Keratinocyte (primary cell): ENCODE measurements at regions not wholly inside any gene's neighbourhood (a gene's known extent, or its start where the extent isn't known, plus 50 kb on each side); places are given as distances from the start of the nearest gene placed in this dataset.

Experiments
- DNase-seq: peaks from one replicate; pipeline ENCODE4 v3.0.0-alpha.2; 2011; ENCODE audit warnings: low read depth, missing footprints, low spot score
- FAIRE-seq: peaks from 2 replicates; lab custom pipeline; 2011; peaks lifted over from hg19 to GRCh38; lab: Jason Lieb, UNC
- H2AFZ ChIP-seq: 2 replicates; pipeline ENCODE4 v1.6.0; 2012; ENCODE audit warnings: low read length, control low read depth, inconsistent platforms; ENCODE audit not compliant: control insufficient read depth
- H3K27ac ChIP-seq: 2 replicates; pipeline ENCODE4 v1.5.1; 2011; ENCODE audit warnings: low read length; ENCODE audit not compliant: control insufficient read depth, insufficient read depth
- H3K27me3 ChIP-seq: 3 replicates; pipeline ENCODE4 v1.6.0; 2011; ENCODE audit warnings: low read length; ENCODE audit not compliant: control insufficient read depth, insufficient read depth; ENCODE audit errors: extremely low read depth
- H3K36me3 ChIP-seq, 2 experiments: 2 replicates in 1 of 2; 3 replicates in 1 of 2; pipeline ENCODE4 v1.5.1; 2011; ENCODE audit warnings: low read length in 2 of 2, mild to moderate bottlenecking in 1 of 2; ENCODE audit not compliant: control insufficient read depth in 2 of 2, insufficient read depth in 2 of 2; ENCODE audit errors: extremely low read depth in 1 of 2
- H3K4me1 ChIP-seq: 3 replicates; pipeline ENCODE4 v1.5.1; 2011; ENCODE audit warnings: low read length; ENCODE audit not compliant: control insufficient read depth, insufficient read depth; ENCODE audit errors: extremely low read depth
- H3K4me2 ChIP-seq: 3 replicates; pipeline ENCODE4 v1.6.0; 2011; ENCODE audit warnings: low read depth, low read length; ENCODE audit not compliant: control insufficient read depth, insufficient read depth; ENCODE audit errors: extremely low read depth
- H3K4me3 ChIP-seq, 3 experiments: fragments of 200-600 bp in 1 of 3; sonication (generic) in 1 of 3; 2 replicates in 2 of 3; 3 replicates in 1 of 3; pipeline ENCODE4 v1.5.1; 2011 to 2016; ENCODE audit warnings: low read length in 3 of 3, mild to moderate bottlenecking in 3 of 3, control low read depth in 2 of 3, inconsistent platforms in 1 of 3, low read depth in 1 of 3, mixed read lengths in 1 of 3, mixed run types in 1 of 3, moderate library complexity in 1 of 3; ENCODE audit not compliant: control insufficient read depth in 2 of 3, insufficient read depth in 2 of 3; ENCODE audit errors: extremely low read depth in 1 of 3
- H3K79me2 ChIP-seq: 2 replicates; pipeline ENCODE4 v1.6.0; 2012; ENCODE audit warnings: low read length; ENCODE audit not compliant: control insufficient read depth, insufficient read depth
- H3K9ac ChIP-seq: 3 replicates; pipeline ENCODE4 v1.6.0; 2011; ENCODE audit warnings: low read length; ENCODE audit not compliant: control insufficient read depth, insufficient read depth; ENCODE audit errors: extremely low read depth
- H3K9me1 ChIP-seq: 3 replicates; pipeline ENCODE4 v1.6.0; 2011; ENCODE audit warnings: low read length; ENCODE audit not compliant: control insufficient read depth, insufficient read depth; ENCODE audit errors: extremely low read depth
- H3K9me3 ChIP-seq: 2 replicates; pipeline ENCODE4 v1.5.1; 2012; ENCODE audit warnings: low read depth, low read length; ENCODE audit not compliant: control insufficient read depth
- H4K20me1 ChIP-seq: 3 replicates; pipeline ENCODE4 v1.6.0; 2011; ENCODE audit warnings: low read length; ENCODE audit not compliant: control insufficient read depth, insufficient read depth; ENCODE audit errors: extremely low read depth
- EZH2 ChIP-seq: IDR thresholded peaks from one replicate; pipeline ENCODE4 v1.6.1; 2012; ENCODE audit warnings: inconsistent platforms, mild to moderate bottlenecking, low read length, moderate library complexity
- dilution Hi-C: fragments of 300-500 bp; cut with MboI; formaldehyde crosslinking; loops from one replicate; pipeline ENCODE4 v1.7.0; 2020; ENCODE audit warnings: low sequenced_read_pairs; ENCODE audit not compliant: extremely low pct_ligation_motif_present
- TF ChIP-seq, protein P1 (sequence below), 3 experiments: IDR thresholded peaks in 1 of 3; conservative IDR thresholded peaks in 1 of 3; optimal IDR thresholded peaks in 1 of 3; 2 replicates in 2 of 3; 3 replicates in 1 of 3; pipeline versions ENCODE3 to v1.5.1; 2011; ENCODE audit warnings: low read length in 3 of 3, mild to moderate bottlenecking in 3 of 3, moderate library complexity in 2 of 3, control low read depth in 1 of 3, inconsistent platforms in 1 of 3; ENCODE audit not compliant: insufficient read depth in 2 of 3; ENCODE audit errors: extremely low read depth in 1 of 3

DNA sequence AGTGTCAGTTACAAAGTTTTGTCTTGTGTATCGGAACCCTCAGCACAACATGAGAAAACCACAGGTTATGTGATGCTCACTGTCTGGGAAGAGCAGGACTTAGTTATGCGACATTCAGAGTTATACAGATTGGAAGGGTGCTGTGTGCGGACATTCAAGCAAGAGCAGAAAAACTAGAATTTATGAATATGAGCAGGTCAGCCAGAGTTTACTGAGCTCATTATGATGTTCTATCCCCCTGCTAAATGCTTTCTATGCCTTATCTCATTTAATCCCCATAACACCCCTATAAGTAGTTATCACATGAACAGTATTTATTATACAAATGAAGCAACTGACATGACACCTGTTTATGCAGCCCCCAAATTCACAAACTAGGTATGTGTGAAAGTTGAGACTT lies 1083.2 kb downstream of the FLRT2 start:
- Histone ChIP-seq H4K20me1 (no peaks in the 10 kb centered on the region), H3K9me1 (no peaks in the 10 kb centered on the region), H3K27ac (no peak overlapping the region), H3K4me2 (no peak overlapping the region), H3K9ac (no peak overlapping the region), H3K4me3 (no peak overlapping the region), H3K79me2 (no peaks in the 10 kb centered on the region), H3K9me3 (no peaks in the 10 kb centered on the region), H2AFZ (no peak overlapping the region), H3K4me1 (peaks cover 2% of the 10 kb centered on the region), H3K36me3 (no peaks in the 10 kb centered on the region), H3K27me3 (no peaks in the 10 kb centered on the region)
- no peak for TF ChIP-seq EZH2
- TF ChIP-seq, protein P1, sequence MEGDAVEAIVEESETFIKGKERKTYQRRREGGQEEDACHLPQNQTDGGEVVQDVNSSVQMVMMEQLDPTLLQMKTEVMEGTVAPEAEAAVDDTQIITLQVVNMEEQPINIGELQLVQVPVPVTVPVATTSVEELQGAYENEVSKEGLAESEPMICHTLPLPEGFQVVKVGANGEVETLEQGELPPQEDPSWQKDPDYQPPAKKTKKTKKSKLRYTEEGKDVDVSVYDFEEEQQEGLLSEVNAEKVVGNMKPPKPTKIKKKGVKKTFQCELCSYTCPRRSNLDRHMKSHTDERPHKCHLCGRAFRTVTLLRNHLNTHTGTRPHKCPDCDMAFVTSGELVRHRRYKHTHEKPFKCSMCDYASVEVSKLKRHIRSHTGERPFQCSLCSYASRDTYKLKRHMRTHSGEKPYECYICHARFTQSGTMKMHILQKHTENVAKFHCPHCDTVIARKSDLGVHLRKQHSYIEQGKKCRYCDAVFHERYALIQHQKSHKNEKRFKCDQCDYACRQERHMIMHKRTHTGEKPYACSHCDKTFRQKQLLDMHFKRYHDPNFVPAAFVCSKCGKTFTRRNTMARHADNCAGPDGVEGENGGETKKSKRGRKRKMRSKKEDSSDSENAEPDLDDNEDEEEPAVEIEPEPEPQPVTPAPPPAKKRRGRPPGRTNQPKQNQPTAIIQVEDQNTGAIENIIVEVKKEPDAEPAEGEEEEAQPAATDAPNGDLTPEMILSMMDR (optimal IDR thresholded peaks at IDR 0.05 in 1 of 3, IDR thresholded peaks at IDR 0.05 in 1 of 3, conservative IDR thresholded peaks at IDR 0.05 in 1 of 3; ENCODE audit: extremely low read depth in 1 of 3, insufficient read depth in 2 of 3, low read length in 3 of 3): no peak
- FAIRE-seq: no peak
- DNase-seq: no peak
- dilution Hi-C loops: no loop called here

DNA sequence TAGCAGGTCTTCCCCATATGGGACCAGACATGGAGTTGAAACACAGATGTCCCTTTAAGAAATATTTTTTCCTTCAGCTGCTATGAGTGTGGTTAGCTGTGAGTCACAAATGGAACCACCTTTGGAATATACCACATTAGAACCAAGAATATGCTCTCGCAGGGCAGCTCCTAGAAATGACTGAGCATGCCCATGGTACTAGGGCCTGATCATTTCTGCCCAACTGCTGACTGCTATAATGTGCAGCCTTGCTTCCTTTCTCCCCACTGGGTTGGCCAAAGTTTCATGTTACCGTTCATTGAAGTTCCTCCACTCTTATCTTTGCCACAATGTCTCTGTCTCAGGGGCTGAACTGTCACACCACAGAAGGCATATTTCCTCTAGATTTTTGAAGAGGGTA lies 1074.6 kb downstream of the FLRT2 start:
- Histone ChIP-seq H3K27me3 (no peaks in the 10 kb centered on the region), H3K9ac (no peak overlapping the region), H2AFZ (no peak overlapping the region), H3K27ac (no peak overlapping the region), H3K79me2 (no peaks in the 10 kb centered on the region), H4K20me1 (no peaks in the 10 kb centered on the region), H3K4me1 (no peaks in the 10 kb centered on the region), H3K9me1 (no peaks in the 10 kb centered on the region), H3K4me3 (no peak overlapping the region), H3K9me3 (no peaks in the 10 kb centered on the region), H3K36me3 (no peaks in the 10 kb centered on the region), H3K4me2 (no peak overlapping the region)
- dilution Hi-C loops: no loop called here
- FAIRE-seq (no peak), DNase-seq (no peak)
- TF ChIP-seq EZH2: no peak
- TF ChIP-seq, protein P1 (optimal IDR thresholded peaks at IDR 0.05 in 1 of 3, IDR thresholded peaks at IDR 0.05 in 1 of 3, conservative IDR thresholded peaks at IDR 0.05 in 1 of 3; ENCODE audit: extremely low read depth in 1 of 3, insufficient read depth in 2 of 3, low read length in 3 of 3): no peak
